ENCODE measurements at regions not wholly inside any gene's neighbourhood (a gene's known extent, or its start where the extent isn't known, plus 50 kb on each side); places are given as distances from the start of the nearest gene placed in this dataset.

DNA sequence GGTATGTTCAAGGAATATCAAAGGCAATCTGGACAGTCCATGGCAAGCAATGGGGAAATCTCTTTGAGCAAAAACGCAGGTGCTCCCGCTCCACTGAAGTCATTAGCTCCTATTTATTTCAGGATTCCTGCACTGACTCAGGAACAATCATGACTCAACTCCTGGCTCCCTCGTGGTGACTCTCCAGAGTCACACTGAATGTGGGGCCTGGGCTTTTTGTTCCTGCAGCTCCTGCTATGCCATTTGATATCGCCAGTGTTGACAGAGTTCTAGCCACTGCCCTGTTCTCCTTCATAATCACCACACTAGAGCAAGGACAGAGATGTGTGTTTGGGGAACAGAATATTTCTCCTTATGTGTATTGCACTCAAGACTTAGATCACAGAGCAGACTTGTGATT lies 187.2 kb upstream of the ZNF462 start:
- TF ChIP-seq, protein P1, sequence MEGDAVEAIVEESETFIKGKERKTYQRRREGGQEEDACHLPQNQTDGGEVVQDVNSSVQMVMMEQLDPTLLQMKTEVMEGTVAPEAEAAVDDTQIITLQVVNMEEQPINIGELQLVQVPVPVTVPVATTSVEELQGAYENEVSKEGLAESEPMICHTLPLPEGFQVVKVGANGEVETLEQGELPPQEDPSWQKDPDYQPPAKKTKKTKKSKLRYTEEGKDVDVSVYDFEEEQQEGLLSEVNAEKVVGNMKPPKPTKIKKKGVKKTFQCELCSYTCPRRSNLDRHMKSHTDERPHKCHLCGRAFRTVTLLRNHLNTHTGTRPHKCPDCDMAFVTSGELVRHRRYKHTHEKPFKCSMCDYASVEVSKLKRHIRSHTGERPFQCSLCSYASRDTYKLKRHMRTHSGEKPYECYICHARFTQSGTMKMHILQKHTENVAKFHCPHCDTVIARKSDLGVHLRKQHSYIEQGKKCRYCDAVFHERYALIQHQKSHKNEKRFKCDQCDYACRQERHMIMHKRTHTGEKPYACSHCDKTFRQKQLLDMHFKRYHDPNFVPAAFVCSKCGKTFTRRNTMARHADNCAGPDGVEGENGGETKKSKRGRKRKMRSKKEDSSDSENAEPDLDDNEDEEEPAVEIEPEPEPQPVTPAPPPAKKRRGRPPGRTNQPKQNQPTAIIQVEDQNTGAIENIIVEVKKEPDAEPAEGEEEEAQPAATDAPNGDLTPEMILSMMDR (IDR thresholded peaks at IDR 0.05) = no peak
- Histone ChIP-seq H3K36me3 (ENCODE audit: control insufficient read depth, insufficient read depth, low read length) (no peaks in the 10 kb centered on the region), H3K4me1 (peaks cover 2% of the 10 kb centered on the region), H3K9me3 (ENCODE audit: control insufficient read depth, low read length) (no peaks in the 10 kb centered on the region), H3K27me3 (ENCODE audit: control insufficient read depth, insufficient read depth, low read length) (no peaks in the 10 kb centered on the region), H2AFZ (no peak overlapping the region), H3K9ac (no peak overlapping the region), H3K4me3 (ENCODE audit: low read depth, low read length) (no peak overlapping the region), H3K27ac (no peak overlapping the region), H3K4me2 (ENCODE audit: low read length) (no peak overlapping the region), H3K79me2 (no peaks in the 10 kb centered on the region)

DNA sequence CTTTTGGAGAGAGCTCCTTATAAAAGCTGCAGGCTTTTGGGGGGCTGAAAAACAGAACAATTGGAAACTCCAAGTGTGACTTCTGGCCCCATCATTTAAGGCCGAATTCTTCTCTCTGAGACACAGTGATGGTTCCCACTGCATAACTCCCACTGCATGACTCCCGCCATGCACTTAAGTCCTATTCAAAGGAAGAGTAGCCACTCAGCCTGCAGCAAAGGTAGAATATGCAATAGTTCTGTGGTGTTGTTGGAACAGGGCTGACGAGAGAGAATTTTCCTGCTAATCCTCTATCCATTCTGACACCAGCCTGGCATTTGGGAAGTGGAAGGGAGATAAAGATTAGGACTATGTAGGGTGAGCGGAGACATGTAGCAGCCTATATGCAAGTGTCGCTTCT lies 185.6 kb upstream of the ZNF462 start:
- H3K9me3 ChIP-seq (ENCODE audit: control insufficient read depth, low read length) = no peaks in the 10 kb centered on the region
- H3K79me2 ChIP-seq = no peaks in the 10 kb centered on the region
- TF ChIP-seq, protein P1 (IDR thresholded peaks at IDR 0.05) = no peak
- no peak overlapping the region for H3K9ac ChIP-seq
- no peak overlapping the region for H3K27ac ChIP-seq
- no peaks in the 10 kb centered on the region for H3K36me3 ChIP-seq (ENCODE audit: control insufficient read depth, insufficient read depth, low read length)
- H3K4me2 ChIP-seq (ENCODE audit: low read length) = peak overlapping the region; percentile 15
- no peak overlapping the region for H3K4me3 ChIP-seq (ENCODE audit: low read depth, low read length)
- peaks cover 2% of the 10 kb centered on the region for H3K4me1 ChIP-seq
- H2AFZ ChIP-seq = no peak overlapping the region
- H3K27me3 ChIP-seq (ENCODE audit: control insufficient read depth, insufficient read depth, low read length) = no peaks in the 10 kb centered on the region

DNA sequence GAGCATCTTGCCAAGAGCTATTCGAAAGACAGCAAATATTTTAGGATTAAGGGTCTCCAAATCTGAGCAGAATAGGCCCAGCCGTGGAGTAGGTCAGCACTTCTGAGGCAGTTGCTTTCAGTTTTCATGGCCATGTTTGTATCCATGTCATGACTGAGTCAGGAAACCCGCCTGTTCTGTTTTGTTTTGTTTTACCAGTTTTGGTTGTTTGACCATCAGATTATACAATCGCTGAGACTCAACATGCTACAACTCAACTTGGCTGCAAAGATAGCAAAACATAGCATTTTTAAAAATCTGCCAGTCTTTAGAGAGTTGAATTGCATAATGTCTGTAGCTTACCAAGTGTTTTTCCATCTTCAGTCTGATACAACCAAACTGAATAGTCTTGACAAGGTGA lies 185.1 kb upstream of the ZNF462 start:
- peak overlapping the region; percentile 15 for H3K4me2 ChIP-seq (ENCODE audit: low read length)
- no peaks in the 10 kb centered on the region for H3K79me2 ChIP-seq
- H2AFZ ChIP-seq = no peak overlapping the region
- no peak overlapping the region for H3K9ac ChIP-seq
- no peaks in the 10 kb centered on the region for H3K27me3 ChIP-seq (ENCODE audit: control insufficient read depth, insufficient read depth, low read length)
- TF ChIP-seq, protein P1 (IDR thresholded peaks at IDR 0.05) = no peak
- H3K9me3 ChIP-seq (ENCODE audit: control insufficient read depth, low read length) = no peaks in the 10 kb centered on the region
- H3K36me3 ChIP-seq (ENCODE audit: control insufficient read depth, insufficient read depth, low read length) = no peaks in the 10 kb centered on the region
- H3K4me1 ChIP-seq = peaks cover 2% of the 10 kb centered on the region
- no peak overlapping the region for H3K27ac ChIP-seq
- no peak overlapping the region for H3K4me3 ChIP-seq (ENCODE audit: low read depth, low read length)

DNA sequence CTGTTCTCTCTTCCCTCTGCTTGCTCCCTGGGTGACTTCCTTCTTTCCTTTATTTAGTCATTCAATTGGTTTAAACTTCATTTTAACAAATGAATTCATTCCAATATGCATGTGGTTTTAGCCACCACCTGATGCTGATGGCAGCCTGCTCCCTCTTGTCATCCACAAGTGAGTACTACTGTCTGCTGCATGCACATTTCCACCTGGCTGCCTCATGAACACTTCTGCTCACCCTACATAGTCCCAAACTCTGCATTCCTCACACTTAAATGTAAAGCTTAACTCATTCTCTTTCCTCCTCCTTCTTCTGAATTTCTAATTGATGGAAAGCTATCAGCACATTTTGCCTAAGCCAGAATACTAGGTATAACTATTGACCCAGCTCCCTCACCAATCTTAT lies 184.7 kb upstream of the ZNF462 start:
- no peak overlapping the region for H2AFZ ChIP-seq

DNA sequence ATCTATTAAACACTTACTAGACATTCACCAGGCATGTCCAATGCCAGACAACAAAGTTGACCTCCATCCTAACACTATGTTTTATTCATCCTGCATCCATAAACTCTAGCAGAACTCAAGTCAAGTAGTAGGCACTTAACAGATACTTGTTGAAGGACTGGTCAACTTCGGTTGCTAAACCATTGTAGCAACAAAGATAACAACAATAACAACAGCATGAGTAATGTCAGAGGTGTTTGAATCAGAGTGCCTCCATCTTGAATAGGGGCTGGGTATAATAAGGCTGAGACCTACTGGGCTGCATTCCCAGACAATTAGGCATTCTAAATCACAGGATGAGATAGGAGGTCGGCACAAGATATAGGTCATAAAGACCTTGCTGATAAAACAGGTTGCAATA lies 180.5 kb upstream of the ZNF462 start:
- H3K4me3 ChIP-seq (ENCODE audit: low read depth, low read length) = no peak overlapping the region
- H3K79me2 ChIP-seq = no peaks in the 10 kb centered on the region
- H3K36me3 ChIP-seq (ENCODE audit: control insufficient read depth, insufficient read depth, low read length) = no peaks in the 10 kb centered on the region
- H3K27ac ChIP-seq = no peak overlapping the region
- no peaks in the 10 kb centered on the region for H3K9me3 ChIP-seq (ENCODE audit: control insufficient read depth, low read length)
- H3K27me3 ChIP-seq (ENCODE audit: control insufficient read depth, insufficient read depth, low read length) = no peaks in the 10 kb centered on the region
- peaks cover 2% of the 10 kb centered on the region for H3K4me1 ChIP-seq
- no peak overlapping the region for H3K9ac ChIP-seq
- H2AFZ ChIP-seq = no peak overlapping the region
- TF ChIP-seq, protein P1 (IDR thresholded peaks at IDR 0.05) = no peak
- H3K4me2 ChIP-seq (ENCODE audit: low read length) = no peak overlapping the region

More for the DNA sequence above, 184.7 kb upstream of the ZNF462 start:
- Histone ChIP-seq H3K36me3 (ENCODE audit: control insufficient read depth, insufficient read depth, low read length) (no peaks in the 10 kb centered on the region), H3K27ac (no peak overlapping the region), H3K27me3 (ENCODE audit: control insufficient read depth, insufficient read depth, low read length) (no peaks in the 10 kb centered on the region), H3K9ac (no peak overlapping the region), H3K9me3 (ENCODE audit: control insufficient read depth, low read length) (no peaks in the 10 kb centered on the region), H3K79me2 (no peaks in the 10 kb centered on the region), H3K4me2 (ENCODE audit: low read length) (peak overlapping the region; percentile 15), H3K4me1 (peaks cover 2% of the 10 kb centered on the region), H3K4me3 (ENCODE audit: low read depth, low read length) (no peak overlapping the region)
- TF ChIP-seq, protein P1 (IDR thresholded peaks at IDR 0.05) = no peak

Data from parathyroid adenoma (tissue), 2 donors.